GM12878 (cell line): ENCODE measurements at regions not wholly inside any gene's neighbourhood (a gene's known extent, or its start where the extent isn't known, plus 50 kb on each side); places are given as distances from the start of the nearest gene placed in this dataset.

ENCODE experiments used
- ATAC-seq: fragments of 200-7000 bp; cut with Tn5 transposase; 3 replicates; pipeline ENCODE4 v1.9.1; 2020; ENCODE audit warnings: mild to moderate bottlenecking, moderate library complexity
- BruUV-seq: library from RNA; stranded (reverse); fragments of 400-500 nt; replicated peaks from 2 replicates; lab custom pipeline; 2021; lab: Mats Ljungman, UMichigan
- CTCF ChIA-PET: fragments of 300-600 bp; sonication (Branson Sonifier 250); formaldehyde crosslinking; extraction: SDS; loops from one replicate; lab custom pipeline; 2021; ENCODE audit warnings: inconsistent platforms; lab: Yijun Ruan, JAX
- POLR2A ChIA-PET: fragments of 350-600 bp; formaldehyde crosslinking; extraction: SDS; loops from one replicate; lab custom pipeline; 2021; ENCODE audit warnings: inconsistent platforms; lab: Charles Lee
- RAD21 ChIA-PET: fragments of 300-600 bp; sonication (Branson Sonifier 250); formaldehyde crosslinking; loops from one replicate; lab custom pipeline; 2023; ENCODE audit warnings: antibody characterized with exemption; ENCODE audit not compliant: unreplicated experiment; lab: Charles Lee
- SMC1A ChIA-PET: fragments of 300-600 bp; sonication (Branson Sonifier 250); formaldehyde crosslinking; loops from one replicate; lab custom pipeline; 2023; ENCODE audit not compliant: unreplicated experiment, uncharacterized antibody; lab: Charles Lee
- DNase-seq: peaks from one replicate; pipeline ENCODE4 v3.0.0-alpha.2; 2011; ENCODE audit warnings: low read depth, low spot score
- FAIRE-seq: peaks from 3 replicates; lab custom pipeline; 2011; peaks lifted over from hg19 to GRCh38; lab: Jason Lieb, UNC
- H2AFZ ChIP-seq: 2 replicates; pipeline ENCODE4 v1.6.0; 2011; ENCODE audit warnings: low read depth, low read length, control low read depth; ENCODE audit not compliant: control insufficient read depth
- H3K27ac ChIP-seq: 2 replicates; pipeline ENCODE4 v1.5.1; 2011; ENCODE audit warnings: control low read depth; ENCODE audit not compliant: control insufficient read depth, insufficient read depth
- H3K27me3 ChIP-seq, 2 experiments: replicated peaks in 1 of 2; 2 replicates each; pipeline versions ENCODE4 v1.6.0 to v1.6.1; 2011; ENCODE audit warnings: low read length in 1 of 2; ENCODE audit not compliant: control insufficient read depth in 2 of 2, insufficient read depth in 2 of 2
- H3K36me3 ChIP-seq, 2 experiments: 2 replicates each; pipeline ENCODE4 v1.5.1; 2011; ENCODE audit warnings: low read length in 1 of 2; ENCODE audit not compliant: control insufficient read depth in 2 of 2, insufficient read depth in 2 of 2
- H3K4me1 ChIP-seq: 2 replicates; pipeline ENCODE4 v1.6.1; 2011; ENCODE audit warnings: mild to moderate bottlenecking, low read length, moderate library complexity, mixed read lengths; ENCODE audit not compliant: control insufficient read depth, insufficient read depth
- H3K4me2 ChIP-seq: 2 replicates; pipeline ENCODE4 v1.6.0; 2011; ENCODE audit warnings: control low read depth; ENCODE audit not compliant: control insufficient read depth, insufficient read depth
- H3K4me3 ChIP-seq: fragments of 200-600 bp; sonication (generic); 2 replicates; pipeline ENCODE4 v1.5.1; 2016
- H3K79me2 ChIP-seq: 2 replicates; pipeline ENCODE4 v1.6.0; 2011; ENCODE audit warnings: low read length; ENCODE audit not compliant: control insufficient read depth, insufficient read depth
- H3K9ac ChIP-seq: 2 replicates; pipeline ENCODE4 v1.8.0; 2011; ENCODE audit warnings: low read length, control low read depth, mixed read lengths; ENCODE audit not compliant: control insufficient read depth, insufficient read depth
- H3K9me3 ChIP-seq: replicated peaks from 3 replicates; pipeline ENCODE4 v1.5.1; 2011; ENCODE audit warnings: mild to moderate bottlenecking, low read length; ENCODE audit not compliant: control insufficient read depth, insufficient read depth
- H4K20me1 ChIP-seq: 2 replicates; pipeline ENCODE4 v1.6.0; 2011; ENCODE audit not compliant: control insufficient read depth, insufficient read depth
- CREB1 ChIP-seq: IDR thresholded peaks from 2 replicates; pipeline ENCODE4 v1.6.1; 2012; ENCODE audit warnings: low read depth, mild to moderate bottlenecking, inconsistent platforms
- HDAC6 ChIP-seq: fragments of 200-600 bp; sonication (generic); IDR thresholded peaks from one replicate; pipeline ENCODE4 v1.8.0; 2017; ENCODE audit warnings: antibody characterized with exemption; ENCODE audit not compliant: unreplicated experiment
- MEF2A ChIP-seq: IDR thresholded peaks from 2 replicates; pipeline ENCODE4 v1.6.1; 2011; ENCODE audit warnings: low read depth, mild to moderate bottlenecking, low read length, moderate library complexity; ENCODE audit not compliant: insufficient read depth
- NR2C2 ChIP-seq: IDR thresholded peaks from 2 replicates; pipeline ENCODE4 v1.6.1; 2011; ENCODE audit warnings: borderline replicate concordance, low read depth; ENCODE audit not compliant: control insufficient read depth, insufficient read length
- POLR2AphosphoS2 ChIP-seq: IDR thresholded peaks from 2 replicates; pipeline ENCODE4 v1.6.1; 2011; ENCODE audit warnings: low read depth, mild to moderate bottlenecking, low read length, improper control_type of control experiment, moderate library complexity
- RUNX3 ChIP-seq: IDR thresholded peaks from 2 replicates; pipeline ENCODE4 v1.6.1; 2012; ENCODE audit warnings: low read length, inconsistent platforms
- SIN3A ChIP-seq: IDR thresholded peaks from 2 replicates; pipeline ENCODE4 v1.6.1; 2012; ENCODE audit warnings: low read depth, low read length, improper control_type of control experiment
- SP1 ChIP-seq: IDR thresholded peaks from one replicate; pipeline ENCODE4 v1.6.1; 2011; ENCODE audit warnings: low read depth, low read length
- TCF7 ChIP-seq: IDR thresholded peaks from 2 replicates; pipeline ENCODE4 v1.6.1; 2014; ENCODE audit warnings: antibody characterized with exemption, borderline replicate concordance
- ZNF274 ChIP-seq: IDR thresholded peaks from one replicate; pipeline ENCODE4 v1.8.0; 2011; ENCODE audit not compliant: insufficient read length, insufficient read depth
- WGBS: methylation state at CpG from one replicate; pipeline ENCODE4 v1.1.6; 2016; ENCODE audit warnings: low lambda C conversion rate; ENCODE audit not compliant: insufficient replicate concordance, insufficient coverage; ENCODE audit errors: missing lambda C conversion rate; 5-methylcytosine and 5-hydroxymethylcytosine counted together
- in situ Hi-C: fragments of 300-500 bp; cut with MboI; formaldehyde crosslinking; loops from 9 replicates; pipeline ENCODE4 v1.14.3; 2018; ENCODE audit warnings: mixed read lengths
- intact Hi-C: fragments of 100-400 bp; cut with micrococcal nuclease; formaldehyde crosslinking; loops from one replicate; pipeline ENCODE4 v1.14.2; 2022; ENCODE audit not compliant: unreplicated experiment
- TF ChIP-seq, protein P1 (sequence below): IDR thresholded peaks from 2 replicates; pipeline ENCODE4 v1.6.1; 2012; ENCODE audit warnings: low read depth, low read length, improper control_type of control experiment
- TF ChIP-seq, protein P2 (sequence below): IDR thresholded peaks from 2 replicates; pipeline ENCODE4 v1.6.1; 2012; ENCODE audit warnings: low read length, inconsistent platforms
- TF ChIP-seq, protein P3 (sequence below): fragments of 450-650 bp; conservative IDR thresholded peaks from 2 replicates; pipeline ENCODE4 v1.6.1; 2017; ENCODE audit warnings: mild to moderate bottlenecking, moderate library complexity
- TF ChIP-seq, protein P4 (sequence below): IDR thresholded peaks from 2 replicates; pipeline ENCODE4 v1.6.1; 2012; ENCODE audit warnings: low read depth, low read length, improper control_type of control experiment
- TF ChIP-seq, protein P5 (sequence below): fragments of 450-650 bp; IDR thresholded peaks from 2 replicates; pipeline ENCODE4 v1.6.1; 2017; ENCODE audit warnings: antibody characterized with exemption, mild to moderate bottlenecking, moderate library complexity

GRCh38 chr1:187451238-187451637 lies 622.5 kb downstream of the PLA2G4A start:
- TF ChIP-seq SIN3A, result no peak
- TF ChIP-seq, protein P1, sequence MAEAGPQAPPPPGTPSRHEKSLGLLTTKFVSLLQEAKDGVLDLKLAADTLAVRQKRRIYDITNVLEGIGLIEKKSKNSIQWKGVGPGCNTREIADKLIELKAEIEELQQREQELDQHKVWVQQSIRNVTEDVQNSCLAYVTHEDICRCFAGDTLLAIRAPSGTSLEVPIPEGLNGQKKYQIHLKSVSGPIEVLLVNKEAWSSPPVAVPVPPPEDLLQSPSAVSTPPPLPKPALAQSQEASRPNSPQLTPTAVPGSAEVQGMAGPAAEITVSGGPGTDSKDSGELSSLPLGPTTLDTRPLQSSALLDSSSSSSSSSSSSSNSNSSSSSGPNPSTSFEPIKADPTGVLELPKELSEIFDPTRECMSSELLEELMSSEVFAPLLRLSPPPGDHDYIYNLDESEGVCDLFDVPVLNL, result no peak
- no peak for TF ChIP-seq POLR2AphosphoS2
- TF ChIP-seq NR2C2, result no peak
- no peak for TF ChIP-seq HDAC6
- TF ChIP-seq, protein P2, sequence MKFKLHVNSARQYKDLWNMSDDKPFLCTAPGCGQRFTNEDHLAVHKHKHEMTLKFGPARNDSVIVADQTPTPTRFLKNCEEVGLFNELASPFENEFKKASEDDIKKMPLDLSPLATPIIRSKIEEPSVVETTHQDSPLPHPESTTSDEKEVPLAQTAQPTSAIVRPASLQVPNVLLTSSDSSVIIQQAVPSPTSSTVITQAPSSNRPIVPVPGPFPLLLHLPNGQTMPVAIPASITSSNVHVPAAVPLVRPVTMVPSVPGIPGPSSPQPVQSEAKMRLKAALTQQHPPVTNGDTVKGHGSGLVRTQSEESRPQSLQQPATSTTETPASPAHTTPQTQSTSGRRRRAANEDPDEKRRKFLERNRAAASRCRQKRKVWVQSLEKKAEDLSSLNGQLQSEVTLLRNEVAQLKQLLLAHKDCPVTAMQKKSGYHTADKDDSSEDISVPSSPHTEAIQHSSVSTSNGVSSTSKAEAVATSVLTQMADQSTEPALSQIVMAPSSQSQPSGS, result no peak
- TF ChIP-seq, protein P3, sequence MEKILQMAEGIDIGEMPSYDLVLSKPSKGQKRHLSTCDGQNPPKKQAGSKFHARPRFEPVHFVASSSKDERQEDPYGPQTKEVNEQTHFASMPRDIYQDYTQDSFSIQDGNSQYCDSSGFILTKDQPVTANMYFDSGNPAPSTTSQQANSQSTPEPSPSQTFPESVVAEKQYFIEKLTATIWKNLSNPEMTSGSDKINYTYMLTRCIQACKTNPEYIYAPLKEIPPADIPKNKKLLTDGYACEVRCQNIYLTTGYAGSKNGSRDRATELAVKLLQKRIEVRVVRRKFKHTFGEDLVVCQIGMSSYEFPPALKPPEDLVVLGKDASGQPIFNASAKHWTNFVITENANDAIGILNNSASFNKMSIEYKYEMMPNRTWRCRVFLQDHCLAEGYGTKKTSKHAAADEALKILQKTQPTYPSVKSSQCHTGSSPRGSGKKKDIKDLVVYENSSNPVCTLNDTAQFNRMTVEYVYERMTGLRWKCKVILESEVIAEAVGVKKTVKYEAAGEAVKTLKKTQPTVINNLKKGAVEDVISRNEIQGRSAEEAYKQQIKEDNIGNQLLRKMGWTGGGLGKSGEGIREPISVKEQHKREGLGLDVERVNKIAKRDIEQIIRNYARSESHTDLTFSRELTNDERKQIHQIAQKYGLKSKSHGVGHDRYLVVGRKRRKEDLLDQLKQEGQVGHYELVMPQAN, result no peak
- TF ChIP-seq RUNX3, result no peak
- TF ChIP-seq MEF2A, result no peak
- TF ChIP-seq, protein P4, sequence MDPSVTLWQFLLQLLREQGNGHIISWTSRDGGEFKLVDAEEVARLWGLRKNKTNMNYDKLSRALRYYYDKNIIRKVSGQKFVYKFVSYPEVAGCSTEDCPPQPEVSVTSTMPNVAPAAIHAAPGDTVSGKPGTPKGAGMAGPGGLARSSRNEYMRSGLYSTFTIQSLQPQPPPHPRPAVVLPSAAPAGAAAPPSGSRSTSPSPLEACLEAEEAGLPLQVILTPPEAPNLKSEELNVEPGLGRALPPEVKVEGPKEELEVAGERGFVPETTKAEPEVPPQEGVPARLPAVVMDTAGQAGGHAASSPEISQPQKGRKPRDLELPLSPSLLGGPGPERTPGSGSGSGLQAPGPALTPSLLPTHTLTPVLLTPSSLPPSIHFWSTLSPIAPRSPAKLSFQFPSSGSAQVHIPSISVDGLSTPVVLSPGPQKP, result no peak
- no peak for TF ChIP-seq TCF7
- TF ChIP-seq, protein P5, sequence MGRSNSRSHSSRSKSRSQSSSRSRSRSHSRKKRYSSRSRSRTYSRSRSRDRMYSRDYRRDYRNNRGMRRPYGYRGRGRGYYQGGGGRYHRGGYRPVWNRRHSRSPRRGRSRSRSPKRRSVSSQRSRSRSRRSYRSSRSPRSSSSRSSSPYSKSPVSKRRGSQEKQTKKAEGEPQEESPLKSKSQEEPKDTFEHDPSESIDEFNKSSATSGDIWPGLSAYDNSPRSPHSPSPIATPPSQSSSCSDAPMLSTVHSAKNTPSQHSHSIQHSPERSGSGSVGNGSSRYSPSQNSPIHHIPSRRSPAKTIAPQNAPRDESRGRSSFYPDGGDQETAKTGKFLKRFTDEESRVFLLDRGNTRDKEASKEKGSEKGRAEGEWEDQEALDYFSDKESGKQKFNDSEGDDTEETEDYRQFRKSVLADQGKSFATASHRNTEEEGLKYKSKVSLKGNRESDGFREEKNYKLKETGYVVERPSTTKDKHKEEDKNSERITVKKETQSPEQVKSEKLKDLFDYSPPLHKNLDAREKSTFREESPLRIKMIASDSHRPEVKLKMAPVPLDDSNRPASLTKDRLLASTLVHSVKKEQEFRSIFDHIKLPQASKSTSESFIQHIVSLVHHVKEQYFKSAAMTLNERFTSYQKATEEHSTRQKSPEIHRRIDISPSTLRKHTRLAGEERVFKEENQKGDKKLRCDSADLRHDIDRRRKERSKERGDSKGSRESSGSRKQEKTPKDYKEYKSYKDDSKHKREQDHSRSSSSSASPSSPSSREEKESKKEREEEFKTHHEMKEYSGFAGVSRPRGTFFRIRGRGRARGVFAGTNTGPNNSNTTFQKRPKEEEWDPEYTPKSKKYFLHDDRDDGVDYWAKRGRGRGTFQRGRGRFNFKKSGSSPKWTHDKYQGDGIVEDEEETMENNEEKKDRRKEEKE, result no peak
- TF ChIP-seq ZNF274, result no peak
- TF ChIP-seq SP1, result no peak
- TF ChIP-seq CREB1, result no peak
- in situ Hi-C loops (no loop called here), intact Hi-C loops (no loop called here)
- 62% methylated on average over 5 of the region's 5 CpGs for WGBS
- Histone ChIP-seq H3K4me2 (no peak overlapping the region), H3K4me1 (no peaks in the 10 kb centered on the region), H3K9ac (no peak overlapping the region), H3K27ac (no peak overlapping the region), H3K36me3 (no peaks in the 10 kb centered on the region), H3K9me3 (no peaks in the 10 kb centered on the region), H4K20me1 (no peaks in the 10 kb centered on the region), H3K4me3 (no peak overlapping the region), H2AFZ (no peak overlapping the region), H3K27me3 (no peaks in the 10 kb centered on the region), H3K79me2 (no peaks in the 10 kb centered on the region)
- no peak for DNase-seq
- BruUV-seq, result no TSS peak
- POLR2A ChIA-PET, result no interaction called here
- SMC1A ChIA-PET, result interaction anchor here (0.6 to 0.8 kb wide), 2 partner anchors 294 to 439 kb away, joined by 3 read pairs; no protein-coding TSS in a partner anchor
- RAD21 ChIA-PET, result no interaction called here
- FAIRE-seq, result no peak
- CTCF ChIA-PET, result no interaction called here
- no peak for ATAC-seq
